Pancreas (tissue), 10 donors: ENCODE measurements at regions not wholly inside any gene's neighbourhood (a gene's known extent, or its start where the extent isn't known, plus 50 kb on each side); places are given as distances from the start of the nearest gene placed in this dataset.

Experiments
- ATAC-seq, 4 donors: fragments of 200-7000 bp; cut with Tn5 transposase; one replicate each; pipeline versions ENCODE4 v1.8.0 to v1.9.1; 2020; ENCODE audit warnings: mild to moderate bottlenecking in 4 of 4, moderate library complexity in 4 of 4
- DNase-seq, 6 donors: peaks; one replicate each; pipeline ENCODE4 v3.0.0-alpha.2; 2020
- FAIRE-seq: peaks from 2 replicates; lab custom pipeline; 2012; peaks lifted over from hg19 to GRCh38; lab: Jason Lieb, UNC
- H3K27ac ChIP-seq, 4 donors: fragments of 200-600 bp; sonication (generic); 1 replicate in 3 of 4; 2 replicates in 1 of 4; pipeline versions ENCODE4 v1.5.0 to v1.8.0; 2020
- H3K27me3 ChIP-seq, 4 donors: fragments of 200-600 bp; one replicate each; pipeline ENCODE4 v1.8.0; 2021
- H3K36me3 ChIP-seq, 3 donors: fragments of 200-600 bp; sonication (generic) in 1 of 3; one replicate each; pipeline versions ENCODE4 v1.5.0 to v1.8.0; 2020 to 2021
- H3K4me1 ChIP-seq, 3 donors: fragments of 200-600 bp; one replicate each; pipeline ENCODE4 v1.8.0; 2021
- H3K4me3 ChIP-seq, 4 donors: fragments of 200-600 bp; sonication (generic) in 2 of 4; one replicate each; pipeline versions ENCODE4 v1.5.0 to v1.8.0; 2020 to 2021
- H3K9me3 ChIP-seq, 4 donors: fragments of 200-600 bp; one replicate each; pipeline ENCODE4 v1.8.0; 2021
- CTCF ChIP-seq, 4 donors: fragments of 200-600 bp; sonication (generic) in 3 of 4; IDR thresholded peaks; one replicate each; pipeline versions ENCODE4 v1.5.0 to v1.8.0; 2021; ENCODE audit warnings: antibody characterized with exemption in 4 of 4
- WGBS, 2 donors: extraction: QIAGEN DNeasy Blood & Tissue Kit; methylation state at CpG; one replicate each; pipeline ENCODE4 v1.1.7; 2013; 5-methylcytosine and 5-hydroxymethylcytosine counted together
- intact Hi-C, 3 donors: fragments of 100-400 bp; cut with DNase I; formaldehyde crosslinking; loops; one replicate each; pipeline versions ENCODE4 v1.11.1 to v1.14.2; 2022
- donor health status: healthy with polysubstance abuse.
- donor health status: DM: no; HTN: no; CAD: no; lungs with moderate emphysema.
- donor health status: DM: no; HTN: no; CAD: no.
- donor health status: control.
- donor health status: control.
- donor health status: Bipolar disorder and iron deficiency.
- donor health status: DM: yes; HTN: yes; CAD: no.
- donor health status: DM: no; HTN: no; CAD: no.
- donor health status: DM: no; HTN: no; CAD: no.
- donor health status: DM: yes; HTN: yes; CAD: no.

- no peak for FAIRE-seq
- no peak for ATAC-seq
- intact Hi-C loops = no loop called here
Measured at GRCh38 chr12:85489194-85489593, 209.2 kb downstream of the ALX1 start.

GRCh38 chr12:85504164-85504563, 224.1 kb downstream of the ALX1 start:
- Histone ChIP-seq H3K36me3 (no peaks in the 10 kb centered on the region), H3K9me3 (no peaks in the 10 kb centered on the region), H3K4me3 (no peak overlapping the region), H3K27me3 (no peaks in the 10 kb centered on the region), H3K27ac (no peak overlapping the region), H3K4me1 (peaks cover 0 to 7% (median 0%) of the 10 kb centered on the region in 3 donors)
- ATAC-seq = no peak
- intact Hi-C loops = no loop called here
- no peak for DNase-seq
- FAIRE-seq = no peak
- 15 to 21% methylated on average over 2 of the region's 2 CpGs for WGBS, 2 donors
- TF ChIP-seq CTCF (IDR thresholded peaks at IDR 0.05) = no peak

More at GRCh38 chr12:85489194-85489593, 209.2 kb downstream of the ALX1 start:
- H3K27me3 ChIP-seq = no peaks in the 10 kb centered on the region
- H3K9me3 ChIP-seq = no peaks in the 10 kb centered on the region
- H3K36me3 ChIP-seq = no peaks in the 10 kb centered on the region
- no peak for TF ChIP-seq CTCF (IDR thresholded peaks at IDR 0.05)
- no peak overlapping the region for H3K27ac ChIP-seq
- DNase-seq = no peak
- WGBS, 2 donors = 17 to 20% methylated on average over 1 of the region's 1 CpG
- H3K4me1 ChIP-seq = no peaks in the 10 kb centered on the region
- H3K4me3 ChIP-seq = no peak overlapping the region

GRCh38 chr12:85504624-85505023, 224.6 kb downstream of the ALX1 start:
- ATAC-seq (no peak), FAIRE-seq (no peak), DNase-seq (no peak)
- H3K36me3 ChIP-seq = no peaks in the 10 kb centered on the region
- no peaks in the 10 kb centered on the region for H3K9me3 ChIP-seq
- H3K4me3 ChIP-seq = no peak overlapping the region
- intact Hi-C loops = no loop called here
- H3K4me1 ChIP-seq = peaks cover 0 to 7% (median 0%) of the 10 kb centered on the region in 3 donors
- H3K27ac ChIP-seq = no peak overlapping the region
- no peak for TF ChIP-seq CTCF (IDR thresholded peaks at IDR 0.05)
- H3K27me3 ChIP-seq = no peaks in the 10 kb centered on the region
- 67 to 73% methylated on average over 4 of the region's 4 CpGs for WGBS, 2 donors

- H3K27me3 ChIP-seq = no peaks in the 10 kb centered on the region
- ATAC-seq (no peak), DNase-seq (no peak), FAIRE-seq (no peak)
- H3K4me1 ChIP-seq = peaks cover 0 to 7% (median 0%) of the 10 kb centered on the region in 3 donors
- no peak overlapping the region for H3K4me3 ChIP-seq
- no peak overlapping the region for H3K27ac ChIP-seq
- no peaks in the 10 kb centered on the region for H3K9me3 ChIP-seq
- intact Hi-C loops = no loop called here
- no peaks in the 10 kb centered on the region for H3K36me3 ChIP-seq
- no peak for TF ChIP-seq CTCF (IDR thresholded peaks at IDR 0.05)
Measured at GRCh38 chr12:85507456-85507855, 227.4 kb downstream of the ALX1 start.

GRCh38 chr12:85509081-85509856, 229.2 kb downstream of the ALX1 start:
- TF ChIP-seq CTCF (IDR thresholded peaks at IDR 0.05) = no peak
- FAIRE-seq (no peak), DNase-seq (no peak), ATAC-seq (no peak)
- intact Hi-C loops = no loop called here
- Histone ChIP-seq H3K27me3 (no peaks in the 10 kb centered on the region), H3K4me3 (no peak overlapping the region), H3K27ac (no peak overlapping the region), H3K9me3 (no peaks in the 10 kb centered on the region), H3K36me3 (no peaks in the 10 kb centered on the region), H3K4me1 (peaks cover 0 to under 1% (median 0%) of the 10 kb centered on the region in 3 donors)
- 76 to 83% methylated on average over 8 of the region's 8 CpGs for WGBS, 2 donors
